ENCODE measurements at regions not wholly inside any gene's neighbourhood (a gene's known extent, or its start where the extent isn't known, plus 50 kb on each side); places are given as distances from the start of the nearest gene placed in this dataset.

GRCh38 chr15:77746254-77747174 is 113.8 kb upstream of the LINGO1 start:
- peaks cover 43% of the 10 kb centered on the region for H3K27me3 ChIP-seq
- ATAC-seq = no peak
- H3K27ac ChIP-seq = no peak overlapping the region
- no peaks in the 10 kb centered on the region for H3K9me3 ChIP-seq
- H3K4me3 ChIP-seq = no peak overlapping the region
- 88 to 92% methylated on average over 1 to 2 of the region's 6 CpGs for WGBS, 2 donors (ENCODE audit: low coverage in 1 of 2)
- H3K36me3 ChIP-seq = no peaks in the 10 kb centered on the region
- TF ChIP-seq CTCF (IDR thresholded peaks at IDR 0.05) (no peak), EP300 (IDR thresholded peaks at IDR 0.05) (no peak), POLR2A (IDR thresholded peaks at IDR 0.05) (no peak), POLR2AphosphoS5 (IDR thresholded peaks at IDR 0.05) (no peak)
- no peaks in the 10 kb centered on the region for H3K4me1 ChIP-seq

- H3K36me3 ChIP-seq = no peaks in the 10 kb centered on the region
- no peak overlapping the region for H3K4me3 ChIP-seq
- no peaks in the 10 kb centered on the region for H3K9me3 ChIP-seq
- H3K4me1 ChIP-seq = no peaks in the 10 kb centered on the region
- H3K27ac ChIP-seq = no peak overlapping the region
- 79 to 81% methylated on average over 6 of the region's 6 CpGs for WGBS, 2 donors (ENCODE audit: low coverage in 1 of 2)
- no peak for ATAC-seq
- TF ChIP-seq CTCF (IDR thresholded peaks at IDR 0.05) (no peak), POLR2AphosphoS5 (IDR thresholded peaks at IDR 0.05) (no peak), EP300 (IDR thresholded peaks at IDR 0.05) (no peak), POLR2A (IDR thresholded peaks at IDR 0.05) (no peak)
- peaks cover 55% of the 10 kb centered on the region for H3K27me3 ChIP-seq
Observed at GRCh38 chr15:77744398-77744797, 111.7 kb upstream of the LINGO1 start.

GRCh38 chr15:77742570-77742969 is 109.9 kb upstream of the LINGO1 start:
- H3K9me3 ChIP-seq = no peaks in the 10 kb centered on the region
- no peaks in the 10 kb centered on the region for H3K36me3 ChIP-seq
- peaks cover 55% of the 10 kb centered on the region for H3K27me3 ChIP-seq
- H3K4me3 ChIP-seq = no peak overlapping the region
- no peaks in the 10 kb centered on the region for H3K4me1 ChIP-seq
- no peak for ATAC-seq
- 42 to 43% methylated on average over 2 to 3 of the region's 4 CpGs for WGBS, 2 donors (ENCODE audit: low coverage in 1 of 2)
- TF ChIP-seq EP300 (IDR thresholded peaks at IDR 0.05) = no peak
- TF ChIP-seq POLR2AphosphoS5 (IDR thresholded peaks at IDR 0.05) = no peak
- no peak overlapping the region for H3K27ac ChIP-seq

GRCh38 chr15:77742127-77742526 is 109.4 kb upstream of the LINGO1 start:
- no CpG with 5 or more reads among the region's 5 CpGs for WGBS, 2 donors (ENCODE audit: low coverage in 1 of 2)
- ATAC-seq = no peak
- Histone ChIP-seq H3K4me1 (no peaks in the 10 kb centered on the region), H3K9me3 (no peaks in the 10 kb centered on the region), H3K27ac (no peak overlapping the region), H3K27me3 (peaks cover 55% of the 10 kb centered on the region), H3K4me3 (no peak overlapping the region), H3K36me3 (no peaks in the 10 kb centered on the region)
- no peak for TF ChIP-seq EP300 (IDR thresholded peaks at IDR 0.05)

- no peak overlapping the region for H3K4me3 ChIP-seq
- ATAC-seq = no peak
- TF ChIP-seq CTCF (IDR thresholded peaks at IDR 0.05) (no peak), EP300 (IDR thresholded peaks at IDR 0.05) (no peak), POLR2A (IDR thresholded peaks at IDR 0.05) (no peak), POLR2AphosphoS5 (IDR thresholded peaks at IDR 0.05) (no peak)
- H3K9me3 ChIP-seq = no peaks in the 10 kb centered on the region
- H3K36me3 ChIP-seq = no peaks in the 10 kb centered on the region
- no peak overlapping the region for H3K27ac ChIP-seq
- H3K4me1 ChIP-seq = no peaks in the 10 kb centered on the region
- no CpG with 5 or more reads among the region's 3 CpGs for WGBS, 2 donors (ENCODE audit: low coverage in 1 of 2)
- H3K27me3 ChIP-seq = peaks cover 62% of the 10 kb centered on the region
Observed at GRCh38 chr15:77741106-77741505, 108.4 kb upstream of the LINGO1 start.
